ENCODE measurements at regions not wholly inside any gene's neighbourhood (a gene's known extent, or its start where the extent isn't known, plus 50 kb on each side); places are given as distances from the start of the nearest gene placed in this dataset.

GRCh38 chrX:113651306-113651705 lies 810.7 kb upstream of the AMOT start:
- no peak overlapping the region for H2AFZ ChIP-seq (ENCODE audit: low read length)

GRCh38 chrX:113644426-113644825 lies 803.8 kb upstream of the AMOT start:
- Histone ChIP-seq H3K36me3 (ENCODE audit: low read depth, low read length) (no peaks in the 10 kb centered on the region), H3K27ac (ENCODE audit: low read length) (no peak overlapping the region), H3K4me1 (ENCODE audit: insufficient read depth, low read length) (no peaks in the 10 kb centered on the region), H3K9me2 (replicated peaks; ENCODE audit: low read length) (no peaks in the 10 kb centered on the region), H2AFZ (ENCODE audit: low read length) (no peak overlapping the region), H4K20me1 (ENCODE audit: low read length) (no peaks in the 10 kb centered on the region), H3K79me2 (ENCODE audit: low read length) (no peaks in the 10 kb centered on the region), H3K4me2 (ENCODE audit: low read length) (no peak overlapping the region), H3K4me3 (ENCODE audit: low read length) (no peak overlapping the region), H3K9me3 (ENCODE audit: low read length) (no peaks in the 10 kb centered on the region), H3K27me3 (ENCODE audit: low read length) (no peaks in the 10 kb centered on the region), H3F3A (ENCODE audit: low read length, unreplicated experiment) (no peaks in the 10 kb centered on the region), H3K9ac (ENCODE audit: low read length) (no peak overlapping the region)
- no peak for TF ChIP-seq EZH2phosphoT487 (IDR thresholded peaks at IDR 0.05; ENCODE audit: borderline replicate concordance, low read length)
- TF ChIP-seq CTCF (conservative IDR thresholded peaks at IDR 0.05; ENCODE audit: low read depth, low read length), result no peak
- no peak for TF ChIP-seq EZH2 (IDR thresholded peaks at IDR 0.05; ENCODE audit: low read length, unreplicated experiment)
- DNase-seq, result peak; percentile 31
- BruUV-seq (replicated peaks), result no TSS peak
- CTCF ChIA-PET, result no interaction called here
- POLR2A ChIA-PET (ENCODE audit: unreplicated experiment), result no interaction called here
- ATAC-seq, result no peak
- intact Hi-C loops (cut with micrococcal nuclease), result no loop called here

More at GRCh38 chrX:113651306-113651705, 810.7 kb upstream of the AMOT start:
- no peaks in the 10 kb centered on the region for H3K9me3 ChIP-seq (ENCODE audit: low read length)
- ATAC-seq (no peak), DNase-seq (no peak)
- no TSS peak for BruUV-seq (replicated peaks)
- TF ChIP-seq CTCF (conservative IDR thresholded peaks at IDR 0.05; ENCODE audit: low read depth, low read length), result no peak
- TF ChIP-seq EZH2phosphoT487 (IDR thresholded peaks at IDR 0.05; ENCODE audit: borderline replicate concordance, low read length), result no peak
- no peak for TF ChIP-seq EZH2 (IDR thresholded peaks at IDR 0.05; ENCODE audit: low read length, unreplicated experiment)
- no peak overlapping the region for H3K4me2 ChIP-seq (ENCODE audit: low read length)
- no peaks in the 10 kb centered on the region for H3K27me3 ChIP-seq (ENCODE audit: low read length)
- H3F3A ChIP-seq (ENCODE audit: low read length, unreplicated experiment), result no peaks in the 10 kb centered on the region
- no peak overlapping the region for H3K9ac ChIP-seq (ENCODE audit: low read length)
- CTCF ChIA-PET, result no interaction called here
- H3K27ac ChIP-seq (ENCODE audit: low read length), result no peak overlapping the region
- POLR2A ChIA-PET (ENCODE audit: unreplicated experiment), result no interaction called here
- no peak overlapping the region for H3K4me3 ChIP-seq (ENCODE audit: low read length)
- H4K20me1 ChIP-seq (ENCODE audit: low read length), result no peaks in the 10 kb centered on the region
- no peaks in the 10 kb centered on the region for H3K9me2 ChIP-seq (replicated peaks; ENCODE audit: low read length)
- H3K79me2 ChIP-seq (ENCODE audit: low read length), result no peaks in the 10 kb centered on the region
- H3K36me3 ChIP-seq (ENCODE audit: low read depth, low read length), result no peaks in the 10 kb centered on the region
- H3K4me1 ChIP-seq (ENCODE audit: insufficient read depth, low read length), result no peaks in the 10 kb centered on the region
- intact Hi-C loops (cut with micrococcal nuclease), result no loop called here

- DNase-seq (no peak), ATAC-seq (no peak)
- intact Hi-C loops (cut with micrococcal nuclease), result no loop called here
- POLR2A ChIA-PET (ENCODE audit: unreplicated experiment), result no interaction called here
- CTCF ChIA-PET, result no interaction called here
- TF ChIP-seq CTCF (conservative IDR thresholded peaks at IDR 0.05; ENCODE audit: low read depth, low read length), result no peak
- no peak for TF ChIP-seq EZH2 (IDR thresholded peaks at IDR 0.05; ENCODE audit: low read length, unreplicated experiment)
- TF ChIP-seq EZH2phosphoT487 (IDR thresholded peaks at IDR 0.05; ENCODE audit: borderline replicate concordance, low read length), result no peak
- H4K20me1 ChIP-seq (ENCODE audit: low read length), result no peaks in the 10 kb centered on the region
- H3K79me2 ChIP-seq (ENCODE audit: low read length), result no peaks in the 10 kb centered on the region
- H3K36me3 ChIP-seq (ENCODE audit: low read depth, low read length), result no peaks in the 10 kb centered on the region
- no peak overlapping the region for H3K4me2 ChIP-seq (ENCODE audit: low read length)
- H3K9me3 ChIP-seq (ENCODE audit: low read length), result no peaks in the 10 kb centered on the region
- H3F3A ChIP-seq (ENCODE audit: low read length, unreplicated experiment), result no peaks in the 10 kb centered on the region
- no peak overlapping the region for H2AFZ ChIP-seq (ENCODE audit: low read length)
- no peak overlapping the region for H3K9ac ChIP-seq (ENCODE audit: low read length)
- no TSS peak for BruUV-seq (replicated peaks)
- no peaks in the 10 kb centered on the region for H3K27me3 ChIP-seq (ENCODE audit: low read length)
- H3K9me2 ChIP-seq (replicated peaks; ENCODE audit: low read length), result no peaks in the 10 kb centered on the region
- no peaks in the 10 kb centered on the region for H3K4me1 ChIP-seq (ENCODE audit: insufficient read depth, low read length)
- H3K27ac ChIP-seq (ENCODE audit: low read length), result no peak overlapping the region
- no peak overlapping the region for H3K4me3 ChIP-seq (ENCODE audit: low read length)
Observed at GRCh38 chrX:113634565-113634964, 793.9 kb upstream of the AMOT start.
